DMS79 (cell line): ENCODE measurements at regions not wholly inside any gene's neighbourhood (a gene's known extent, or its start where the extent isn't known, plus 50 kb on each side); places are given as distances from the start of the nearest gene placed in this dataset.

Source experiments
- DNase-seq: peaks from one replicate; lab custom pipeline; 2025; lab: John Stamatoyannopoulos, UW

- DNase-seq = no peak
These were observed 58.6 kb upstream of the NYAP2 start for GRCh38 chr2:225340923-225341322.

GRCh38 chr2:225337183-225337582 lies 62.3 kb upstream of the NYAP2 start:
- peak; percentile 30 for DNase-seq

- DNase-seq = peak; percentile 61
These were observed 65.0 kb upstream of the NYAP2 start for GRCh38 chr2:225334514-225334913.

GRCh38 chr2:225328192-225328591 lies 71.3 kb upstream of the NYAP2 start:
- DNase-seq = no peak

- DNase-seq = no peak
These were observed 72.5 kb upstream of the NYAP2 start for GRCh38 chr2:225326969-225327368.

GRCh38 chr2:225319872-225320271 lies 79.6 kb upstream of the NYAP2 start:
- DNase-seq = no peak

GRCh38 chr2:225318440-225318839 lies 81.1 kb upstream of the NYAP2 start:
- DNase-seq = no peak

- no peak for DNase-seq
These were observed 82.3 kb upstream of the NYAP2 start for GRCh38 chr2:225317186-225317585.

GRCh38 chr2:225310745-225311144 lies 88.8 kb upstream of the NYAP2 start:
- no peak for DNase-seq

- DNase-seq = no peak
These were observed 90.0 kb upstream of the NYAP2 start for GRCh38 chr2:225309516-225309915.

- no peak for DNase-seq
These were observed 102.6 kb upstream of the NYAP2 start for GRCh38 chr2:225296951-225297350.

GRCh38 chr2:225295102-225295501 lies 104.4 kb upstream of the NYAP2 start:
- no peak for DNase-seq

GRCh38 chr2:225293638-225294037 lies 105.9 kb upstream of the NYAP2 start:
- DNase-seq = no peak

- no peak for DNase-seq
These were observed 108.6 kb upstream of the NYAP2 start for GRCh38 chr2:225290757-225291400.

- no peak for DNase-seq
These were observed 109.9 kb upstream of the NYAP2 start for GRCh38 chr2:225289659-225290058.

- no peak for DNase-seq
These were observed 110.5 kb upstream of the NYAP2 start for GRCh38 chr2:225288986-225289385.

- DNase-seq = no peak
These were observed 116.4 kb upstream of the NYAP2 start for GRCh38 chr2:225282858-225283710.

GRCh38 chr2:225276207-225276606 lies 123.3 kb upstream of the NYAP2 start:
- no peak for DNase-seq

GRCh38 chr2:225275443-225275842 lies 124.1 kb upstream of the NYAP2 start:
- DNase-seq = no peak

- peak; percentile 32 for DNase-seq
These were observed 124.8 kb upstream of the NYAP2 start for GRCh38 chr2:225274751-225275150.

GRCh38 chr2:225272173-225272572 lies 127.3 kb upstream of the NYAP2 start:
- DNase-seq = no peak

GRCh38 chr2:225270861-225271260 lies 128.6 kb upstream of the NYAP2 start:
- peak; percentile 10 for DNase-seq

GRCh38 chr2:225270053-225270452 lies 129.5 kb upstream of the NYAP2 start:
- DNase-seq = no peak

GRCh38 chr2:225254363-225254762 lies 145.1 kb upstream of the NYAP2 start:
- DNase-seq = no peak
